CD14-positive monocyte (primary cell): ENCODE measurements at regions not wholly inside any gene's neighbourhood (a gene's known extent, or its start where the extent isn't known, plus 50 kb on each side); places are given as distances from the start of the nearest gene placed in this dataset.

Experiments used
- DNase-seq, 3 donors: peaks; one replicate each; pipeline ENCODE4 v3.0.0-alpha.2; 2011 to 2022
- H2AFZ ChIP-seq: 2 replicates; pipeline ENCODE4 v1.6.0; 2012; ENCODE audit warnings: mild to moderate bottlenecking, low read depth, low read length, inconsistent platforms; ENCODE audit not compliant: insufficient read depth, poor library complexity, severe bottlenecking
- H3K27ac ChIP-seq, 2 donors: 1 replicate in 1 of 2; 2 replicates in 1 of 2; pipeline ENCODE4 v1.5.1; 2012 to 2013; ENCODE audit warnings: low read length in 2 of 2, control low read depth in 1 of 2, inconsistent platforms in 1 of 2, low read depth in 1 of 2, mild to moderate bottlenecking in 1 of 2
- H3K27me3 ChIP-seq, 2 donors: one replicate each; pipeline versions ENCODE4 v1.6.0 to v1.6.1; 2011 to 2013; ENCODE audit warnings: low read length in 2 of 2; ENCODE audit not compliant: control insufficient read depth in 2 of 2, insufficient read depth in 2 of 2
- H3K36me3 ChIP-seq, 2 donors: replicated peaks in 1 of 2; 1 replicate in 1 of 2; 2 replicates in 1 of 2; pipeline versions ENCODE4 v1.5.1 to v1.6.1; 2012 to 2013; ENCODE audit warnings: low read length in 2 of 2, control low read depth in 1 of 2, inconsistent platforms in 1 of 2, mild to moderate bottlenecking in 1 of 2; ENCODE audit not compliant: insufficient read depth in 2 of 2, control insufficient read depth in 1 of 2
- H3K4me1 ChIP-seq, 2 donors: 1 replicate in 1 of 2; 2 replicates in 1 of 2; pipeline versions ENCODE4 v1.5.1 to v1.6.1; 2012 to 2013; ENCODE audit warnings: low read length in 2 of 2, control low read depth in 1 of 2, inconsistent platforms in 1 of 2, mild to moderate bottlenecking in 1 of 2, moderate library complexity in 1 of 2; ENCODE audit not compliant: insufficient read depth in 2 of 2, control insufficient read depth in 1 of 2
- H3K4me2 ChIP-seq: replicated peaks from 2 replicates; pipeline ENCODE3; 2012; ENCODE audit warnings: low read length, moderate library complexity, mild to moderate bottlenecking; ENCODE audit not compliant: poor library complexity, severe bottlenecking; ENCODE audit errors: extremely low read depth
- H3K4me3 ChIP-seq, 3 experiments: fragments of 200-600 bp in 1 of 3; sonication (generic) in 1 of 3; replicated peaks in 1 of 3; 1 replicate in 2 of 3; 2 replicates in 1 of 3; pipeline ENCODE4 v1.5.1; 2011 to 2013; ENCODE audit warnings: low read length in 3 of 3, mild to moderate bottlenecking in 3 of 3, control low read depth in 2 of 3, low read depth in 2 of 3, inconsistent platforms in 1 of 3, moderate library complexity in 1 of 3
- H3K79me2 ChIP-seq: 2 replicates; pipeline ENCODE4 v1.6.0; 2012; ENCODE audit warnings: mild to moderate bottlenecking, control low read depth, inconsistent platforms, low read length, moderate library complexity; ENCODE audit not compliant: insufficient read depth
- H3K9ac ChIP-seq: 2 replicates; pipeline ENCODE4 v1.6.0; 2017; ENCODE audit warnings: low read length, mild to moderate bottlenecking; ENCODE audit not compliant: insufficient read depth, poor library complexity, severe bottlenecking
- H3K9me3 ChIP-seq, 2 donors: replicated peaks in 1 of 2; 1 replicate in 1 of 2; 2 replicates in 1 of 2; pipeline versions ENCODE4 v1.5.1 to v1.6.1; 2012 to 2013; ENCODE audit warnings: low read length in 2 of 2, control low read depth in 1 of 2; ENCODE audit not compliant: control insufficient read depth in 1 of 2, insufficient read depth in 1 of 2
- H4K20me1 ChIP-seq: 2 replicates; pipeline ENCODE4 v1.6.0; 2012; ENCODE audit warnings: mild to moderate bottlenecking, low read length, control low read depth, moderate library complexity; ENCODE audit not compliant: insufficient read depth
- H3K27ac Mint-ChIP-seq, 7 donors: one replicate each; pipeline ENCODE4 v1.8.0; 2020; ENCODE audit warnings: mild to moderate bottlenecking in 7 of 7, mixed read lengths in 7 of 7, moderate library complexity in 6 of 7, inconsistent platforms in 2 of 7
- H3K27me3 Mint-ChIP-seq, 3 donors: one replicate each; pipeline ENCODE4 v1.8.0; 2021 to 2022; ENCODE audit warnings: low read depth in 3 of 3, mild to moderate bottlenecking in 3 of 3, mixed read lengths in 3 of 3, moderate library complexity in 3 of 3, inconsistent platforms in 1 of 3
- H3K36me3 Mint-ChIP-seq, 2 donors: one replicate each; pipeline ENCODE4 v1.8.0; 2020; ENCODE audit warnings: mixed read lengths in 2 of 2, inconsistent platforms in 1 of 2, mild to moderate bottlenecking in 1 of 2
- H3K4me1 Mint-ChIP-seq: one replicate; pipeline ENCODE4 v1.8.0; 2020; ENCODE audit warnings: mild to moderate bottlenecking, mixed read lengths
- H3K4me3 Mint-ChIP-seq, 2 donors: one replicate each; pipeline ENCODE4 v1.8.0; 2020; ENCODE audit warnings: mild to moderate bottlenecking in 2 of 2, mixed read lengths in 2 of 2, moderate library complexity in 1 of 2
- H3K9me3 Mint-ChIP-seq, 7 donors: one replicate each; pipeline ENCODE4 v1.8.0; 2020 to 2022; ENCODE audit warnings: mixed read lengths in 7 of 7, mild to moderate bottlenecking in 6 of 7, moderate library complexity in 6 of 7, inconsistent platforms in 2 of 7
- WGBS: methylation state at CpG from one replicate; pipeline ENCODE4 v1.1.5; 2013; ENCODE audit warnings: missing lambda C conversion rate; ENCODE audit not compliant: insufficient coverage; 5-methylcytosine and 5-hydroxymethylcytosine counted together
- intact Hi-C, 2 donors: fragments of 100-400 bp; cut with micrococcal nuclease; formaldehyde crosslinking; loops; one replicate each; pipeline versions ENCODE4 v1.15.0 to v1.15.1; 2023
- TF ChIP-seq, protein P1 (sequence below): fragments of 200-600 bp; IDR thresholded peaks from one replicate; pipeline ENCODE4 v1.8.0; 2022; ENCODE audit warnings: antibody characterized with exemption, mild to moderate bottlenecking

DNA sequence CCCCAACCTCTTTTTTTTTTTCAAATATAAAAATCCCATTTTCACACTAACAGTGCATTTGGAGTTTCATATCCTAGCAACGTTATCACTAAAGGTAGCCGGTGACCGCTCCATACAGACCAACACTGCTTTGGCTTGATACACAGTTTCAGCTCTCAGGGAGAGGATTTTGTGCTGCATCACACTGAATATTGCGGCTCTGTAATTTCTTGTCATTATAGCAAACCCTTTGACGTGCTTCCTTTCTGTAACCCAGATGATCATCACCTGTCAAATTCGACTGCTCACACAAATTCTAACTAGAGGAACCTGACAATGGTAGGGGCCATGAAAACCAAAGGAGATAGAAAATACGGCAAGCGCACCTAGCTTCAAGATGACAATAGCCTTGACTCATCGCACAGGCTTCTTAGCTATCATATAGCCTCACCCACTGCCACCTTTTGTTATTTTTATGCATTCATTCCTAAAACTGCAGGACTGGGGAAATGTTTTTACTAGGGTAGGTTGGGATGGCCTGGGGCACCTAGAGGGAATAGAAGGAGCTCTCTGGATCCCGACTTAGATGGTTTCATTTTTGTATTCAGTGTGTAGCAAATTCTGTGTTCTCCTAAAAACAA, 582.9 kb upstream of the PIK3C3 start:
- H3K4me2 ChIP-seq, result no peak overlapping the region
- H3K9ac ChIP-seq, result no peak overlapping the region
- 97% methylated on average over 5 of the region's 10 CpGs for WGBS
- no peak for DNase-seq
- no peaks in the 10 kb centered on the region for H3K9me3 ChIP-seq
- TF ChIP-seq, protein P1, sequence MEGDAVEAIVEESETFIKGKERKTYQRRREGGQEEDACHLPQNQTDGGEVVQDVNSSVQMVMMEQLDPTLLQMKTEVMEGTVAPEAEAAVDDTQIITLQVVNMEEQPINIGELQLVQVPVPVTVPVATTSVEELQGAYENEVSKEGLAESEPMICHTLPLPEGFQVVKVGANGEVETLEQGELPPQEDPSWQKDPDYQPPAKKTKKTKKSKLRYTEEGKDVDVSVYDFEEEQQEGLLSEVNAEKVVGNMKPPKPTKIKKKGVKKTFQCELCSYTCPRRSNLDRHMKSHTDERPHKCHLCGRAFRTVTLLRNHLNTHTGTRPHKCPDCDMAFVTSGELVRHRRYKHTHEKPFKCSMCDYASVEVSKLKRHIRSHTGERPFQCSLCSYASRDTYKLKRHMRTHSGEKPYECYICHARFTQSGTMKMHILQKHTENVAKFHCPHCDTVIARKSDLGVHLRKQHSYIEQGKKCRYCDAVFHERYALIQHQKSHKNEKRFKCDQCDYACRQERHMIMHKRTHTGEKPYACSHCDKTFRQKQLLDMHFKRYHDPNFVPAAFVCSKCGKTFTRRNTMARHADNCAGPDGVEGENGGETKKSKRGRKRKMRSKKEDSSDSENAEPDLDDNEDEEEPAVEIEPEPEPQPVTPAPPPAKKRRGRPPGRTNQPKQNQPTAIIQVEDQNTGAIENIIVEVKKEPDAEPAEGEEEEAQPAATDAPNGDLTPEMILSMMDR, result no peak
- no peak overlapping the region for H2AFZ ChIP-seq
- no peak overlapping the region for H3K4me3 ChIP-seq
- no peaks in the 10 kb centered on the region for H3K27me3 ChIP-seq
- H3K27ac Mint-ChIP-seq, result no peak overlapping the region
- peaks cover 0 to 2% (median 0%) of the 10 kb centered on the region in 7 donors for H3K9me3 Mint-ChIP-seq
- no peak overlapping the region for H3K27ac ChIP-seq
- no peaks in the 10 kb centered on the region for H3K36me3 Mint-ChIP-seq
- H3K27me3 Mint-ChIP-seq, result no peaks in the 10 kb centered on the region
- no peaks in the 10 kb centered on the region for H4K20me1 ChIP-seq
- H3K79me2 ChIP-seq, result no peaks in the 10 kb centered on the region
- H3K36me3 ChIP-seq, result no peaks in the 10 kb centered on the region
- no peaks in the 10 kb centered on the region for H3K4me1 Mint-ChIP-seq
- no peaks in the 10 kb centered on the region for H3K4me1 ChIP-seq
- H3K4me3 Mint-ChIP-seq, result no peak overlapping the region
- intact Hi-C loops, result no loop called here

DNA sequence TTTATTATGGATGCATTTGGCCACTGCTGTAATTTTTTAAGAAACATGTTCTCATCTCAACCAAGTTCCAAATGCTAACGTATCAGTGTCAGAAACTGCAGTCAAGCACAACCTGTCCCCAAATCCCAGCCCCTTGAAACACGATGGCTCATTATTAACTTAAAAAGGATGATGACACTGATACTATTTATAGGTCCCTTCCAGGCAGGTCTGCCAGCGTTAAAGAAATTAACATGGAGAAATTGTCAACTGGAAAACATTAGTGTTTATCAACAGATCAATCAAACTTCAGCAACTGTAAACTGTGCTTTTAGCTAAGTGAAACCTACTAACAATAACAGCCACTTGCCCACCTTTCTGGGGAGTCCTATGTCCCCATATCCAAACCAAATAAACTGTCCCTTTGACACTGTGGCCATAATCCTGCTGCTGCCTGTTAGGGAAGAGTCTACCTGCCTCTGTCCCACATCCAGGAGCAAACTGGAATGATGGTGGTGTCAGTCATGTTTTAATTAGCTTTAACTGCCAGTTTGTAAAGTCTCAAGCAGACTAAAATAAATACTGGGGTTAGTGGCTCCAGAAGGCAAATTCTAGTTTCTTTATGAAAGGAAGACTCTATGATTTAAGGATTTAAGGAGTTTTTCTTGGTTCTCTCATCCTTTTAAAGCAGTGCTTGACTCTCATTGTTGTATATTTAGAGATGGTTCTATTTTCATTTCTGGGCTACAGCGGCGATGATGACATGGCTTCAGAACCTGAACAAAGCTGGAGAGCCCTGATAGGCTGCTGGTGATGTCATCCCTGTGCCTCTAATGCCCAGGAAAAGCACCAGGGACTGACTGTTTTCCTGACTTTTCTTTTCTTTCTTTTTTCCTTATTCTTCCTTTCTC, 583.6 kb upstream of the PIK3C3 start:
- peak overlapping the region in 1 of 7 donors; percentile 24 for H3K27ac Mint-ChIP-seq

More for the DNA sequence above, 583.6 kb upstream of the PIK3C3 start:
- Histone ChIP-seq H3K9ac (no peak overlapping the region), H3K4me3 (no peak overlapping the region), H3K27ac (no peak overlapping the region), H3K79me2 (no peaks in the 10 kb centered on the region), H3K9me3 (no peaks in the 10 kb centered on the region), H3K4me2 (no peak overlapping the region), H3K36me3 (no peaks in the 10 kb centered on the region), H4K20me1 (no peaks in the 10 kb centered on the region), H3K27me3 (no peaks in the 10 kb centered on the region), H3K4me1 (no peaks in the 10 kb centered on the region), H2AFZ (no peak overlapping the region)
- TF ChIP-seq, protein P1, result no peak
- no peak for DNase-seq
- Mint-ChIP-seq H3K36me3 (no peaks in the 10 kb centered on the region), H3K4me3 (no peak overlapping the region), H3K4me1 (no peaks in the 10 kb centered on the region), H3K27me3 (no peaks in the 10 kb centered on the region), H3K9me3 (peaks cover 0 to 2% (median 0%) of the 10 kb centered on the region in 7 donors)
- WGBS, result 92% methylated on average over 2 of the region's 5 CpGs
- intact Hi-C loops, result no loop called here
